PC-9 (cell line): ENCODE measurements at regions not wholly inside any gene's neighbourhood (a gene's known extent, or its start where the extent isn't known, plus 50 kb on each side); places are given as distances from the start of the nearest gene placed in this dataset.

ENCODE experiments used
- BruUV-seq: library from RNA; stranded (reverse); fragments of 400-500 nt; replicated peaks from 2 replicates; lab custom pipeline; 2021; lab: Mats Ljungman, UMichigan
- CTCF ChIA-PET: fragments of 300-600 bp; sonication (Branson Sonifier 250); formaldehyde crosslinking; loops from one replicate; lab custom pipeline; 2022; ENCODE audit warnings: antibody characterized with exemption; lab: Charles Lee
- POLR2A ChIA-PET: fragments of 300-600 bp; sonication (Branson Sonifier 250); formaldehyde crosslinking; loops from one replicate; lab custom pipeline; 2022; ENCODE audit warnings: antibody characterized with exemption; ENCODE audit not compliant: unreplicated experiment; lab: Charles Lee
- DNase-seq, 2 experiments: peaks; one replicate each; pipeline versions ENCODE4 v3.0.0 to v3.0.0-alpha.2; 2015 to 2022; ENCODE audit warnings: mixed read lengths in 1 of 2
- H2AFZ ChIP-seq: fragments of 200-600 bp; sonication (generic); 2 replicates; pipeline ENCODE4 v1.8.1; 2017; ENCODE audit warnings: antibody characterized with exemption
- H3F3A ChIP-seq: fragments of 200-600 bp; sonication (generic); 2 replicates; pipeline ENCODE4 v1.8.1; 2017; ENCODE audit warnings: antibody characterized with exemption, mild to moderate bottlenecking, low read depth; ENCODE audit not compliant: insufficient read depth
- H3K27ac ChIP-seq: fragments of 200-600 bp; sonication (generic); 2 replicates; pipeline ENCODE4 v1.6.1; 2016; ENCODE audit warnings: mixed run types
- H3K27me3 ChIP-seq: fragments of 200-600 bp; sonication (generic); 2 replicates; pipeline ENCODE4 v1.6.1; 2016; ENCODE audit warnings: low read depth, mixed run types; ENCODE audit not compliant: insufficient read depth
- H3K36me3 ChIP-seq: fragments of 200-600 bp; sonication (generic); 2 replicates; pipeline ENCODE4 v1.6.1; 2016; ENCODE audit warnings: low read depth, mixed run types
- H3K4me1 ChIP-seq: fragments of 200-600 bp; sonication (generic); replicated peaks from 2 replicates; pipeline ENCODE4 v1.6.1; 2016; ENCODE audit warnings: mixed run types; ENCODE audit not compliant: insufficient read depth
- H3K4me2 ChIP-seq: fragments of 200-600 bp; sonication (generic); 2 replicates; pipeline ENCODE4 v1.6.1; 2017; ENCODE audit warnings: mixed run types
- H3K4me3 ChIP-seq: fragments of 200-600 bp; sonication (generic); 2 replicates; pipeline ENCODE4 v1.6.1; 2016; ENCODE audit warnings: mixed run types
- H3K79me2 ChIP-seq: fragments of 200-600 bp; sonication (generic); 2 replicates; pipeline ENCODE4 v1.6.1; 2017; ENCODE audit warnings: low read depth, mixed run types
- H3K9me2 ChIP-seq: fragments of 200-600 bp; sonication (generic); 2 replicates; pipeline ENCODE4 v1.8.1; 2017; ENCODE audit warnings: mild to moderate bottlenecking; ENCODE audit not compliant: insufficient read depth
- H3K9me3 ChIP-seq: fragments of 200-600 bp; sonication (generic); 2 replicates; pipeline ENCODE4 v1.8.1; 2016; ENCODE audit warnings: low read depth; ENCODE audit not compliant: insufficient read depth
- H4K20me1 ChIP-seq: fragments of 200-600 bp; sonication (generic); 2 replicates; pipeline ENCODE4 v1.8.1; 2017; ENCODE audit not compliant: insufficient read depth
- EZH2 ChIP-seq: fragments of 200-600 bp; sonication (generic); IDR thresholded peaks from 2 replicates; pipeline ENCODE4 v1.8.0; 2017; ENCODE audit warnings: antibody characterized with exemption, low read depth
- intact Hi-C: fragments of 100-400 bp; cut with micrococcal nuclease; formaldehyde crosslinking; loops from one replicate; pipeline ENCODE4 v1.10.0; 2022; ENCODE audit not compliant: unreplicated experiment
- TF ChIP-seq, protein P1 (sequence below): fragments of 200-600 bp; sonication (generic); conservative IDR thresholded peaks from 2 replicates; pipeline ENCODE4 v1.6.1; 2017; ENCODE audit warnings: mixed run types, antibody characterized with exemption, mild to moderate bottlenecking, moderate library complexity

GRCh38 chr1:101618900-101619299 lies 377.8 kb downstream of the OLFM3 start:
- POLR2A ChIA-PET = no interaction called here
- BruUV-seq = no TSS peak
- Histone ChIP-seq H3K79me2 (no peaks in the 10 kb centered on the region), H3K9me2 (no peaks in the 10 kb centered on the region), H3K9me3 (no peaks in the 10 kb centered on the region), H3K4me1 (no peaks in the 10 kb centered on the region), H2AFZ (no peak overlapping the region), H3K4me2 (no peak overlapping the region), H3K27me3 (no peaks in the 10 kb centered on the region), H4K20me1 (no peaks in the 10 kb centered on the region), H3K27ac (no peak overlapping the region), H3F3A (no peaks in the 10 kb centered on the region), H3K36me3 (no peaks in the 10 kb centered on the region), H3K4me3 (no peak overlapping the region)
- no peak for DNase-seq
- CTCF ChIA-PET = no interaction called here
- intact Hi-C loops = no loop called here
- TF ChIP-seq EZH2 = no peak
- TF ChIP-seq, protein P1, sequence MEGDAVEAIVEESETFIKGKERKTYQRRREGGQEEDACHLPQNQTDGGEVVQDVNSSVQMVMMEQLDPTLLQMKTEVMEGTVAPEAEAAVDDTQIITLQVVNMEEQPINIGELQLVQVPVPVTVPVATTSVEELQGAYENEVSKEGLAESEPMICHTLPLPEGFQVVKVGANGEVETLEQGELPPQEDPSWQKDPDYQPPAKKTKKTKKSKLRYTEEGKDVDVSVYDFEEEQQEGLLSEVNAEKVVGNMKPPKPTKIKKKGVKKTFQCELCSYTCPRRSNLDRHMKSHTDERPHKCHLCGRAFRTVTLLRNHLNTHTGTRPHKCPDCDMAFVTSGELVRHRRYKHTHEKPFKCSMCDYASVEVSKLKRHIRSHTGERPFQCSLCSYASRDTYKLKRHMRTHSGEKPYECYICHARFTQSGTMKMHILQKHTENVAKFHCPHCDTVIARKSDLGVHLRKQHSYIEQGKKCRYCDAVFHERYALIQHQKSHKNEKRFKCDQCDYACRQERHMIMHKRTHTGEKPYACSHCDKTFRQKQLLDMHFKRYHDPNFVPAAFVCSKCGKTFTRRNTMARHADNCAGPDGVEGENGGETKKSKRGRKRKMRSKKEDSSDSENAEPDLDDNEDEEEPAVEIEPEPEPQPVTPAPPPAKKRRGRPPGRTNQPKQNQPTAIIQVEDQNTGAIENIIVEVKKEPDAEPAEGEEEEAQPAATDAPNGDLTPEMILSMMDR = no peak

GRCh38 chr1:101632548-101633272 lies 364.0 kb downstream of the OLFM3 start:
- DNase-seq = no peak
- no TSS peak for BruUV-seq
- H3K9me2 ChIP-seq = no peaks in the 10 kb centered on the region

DNA sequence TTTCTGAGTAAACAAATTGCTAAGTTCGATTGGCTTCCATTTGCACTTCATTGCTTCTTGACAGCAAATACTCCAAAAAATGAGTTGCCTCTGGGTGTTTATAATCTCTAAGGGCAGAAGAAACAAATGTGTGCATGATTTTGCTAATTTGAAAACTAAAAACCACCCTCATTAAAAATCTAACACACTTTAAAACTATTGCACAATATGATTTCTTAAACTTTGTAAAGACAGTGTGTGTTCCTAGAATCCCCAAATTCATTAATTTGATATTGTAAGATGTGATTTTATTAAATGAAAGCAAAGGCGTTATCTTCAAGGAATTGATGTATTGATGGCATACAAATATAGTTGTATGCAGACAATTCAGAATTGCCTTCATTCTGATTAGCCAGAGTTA lies 350.9 kb downstream of the OLFM3 start:
- BruUV-seq = no TSS peak
- Histone ChIP-seq H3K79me2 (no peaks in the 10 kb centered on the region), H4K20me1 (no peaks in the 10 kb centered on the region), H3K36me3 (no peaks in the 10 kb centered on the region), H3K9me2 (no peaks in the 10 kb centered on the region), H3K9me3 (no peaks in the 10 kb centered on the region), H3K27ac (no peak overlapping the region), H2AFZ (no peak overlapping the region), H3K4me1 (no peaks in the 10 kb centered on the region), H3F3A (no peaks in the 10 kb centered on the region), H3K4me2 (no peak overlapping the region), H3K27me3 (no peaks in the 10 kb centered on the region), H3K4me3 (no peak overlapping the region)
- TF ChIP-seq, protein P1 = no peak
- no peak for TF ChIP-seq EZH2
- DNase-seq = no peak
- intact Hi-C loops = no loop called here
- CTCF ChIA-PET = no interaction called here
- POLR2A ChIA-PET = no interaction called here

More at GRCh38 chr1:101632548-101633272, 364.0 kb downstream of the OLFM3 start:
- H3K4me1 ChIP-seq = no peaks in the 10 kb centered on the region
- POLR2A ChIA-PET = no interaction called here
- no peak overlapping the region for H3K4me3 ChIP-seq
- no peaks in the 10 kb centered on the region for H3K9me3 ChIP-seq
- CTCF ChIA-PET = no interaction called here
- H3K4me2 ChIP-seq = no peak overlapping the region
- intact Hi-C loops = no loop called here
- no peak overlapping the region; the same call in 1 of the 2 replicates for H2AFZ ChIP-seq
- H3F3A ChIP-seq = no peaks in the 10 kb centered on the region
- no peak overlapping the region for H3K27ac ChIP-seq
- H4K20me1 ChIP-seq = no peaks in the 10 kb centered on the region
- H3K27me3 ChIP-seq = no peaks in the 10 kb centered on the region
- no peaks in the 10 kb centered on the region for H3K79me2 ChIP-seq
- H3K36me3 ChIP-seq = no peaks in the 10 kb centered on the region
- TF ChIP-seq, protein P1 = no peak
- no peak for TF ChIP-seq EZH2
